ENCODE measurements at regions not wholly inside any gene's neighbourhood (a gene's known extent, or its start where the extent isn't known, plus 50 kb on each side); places are given as distances from the start of the nearest gene placed in this dataset.

DNA sequence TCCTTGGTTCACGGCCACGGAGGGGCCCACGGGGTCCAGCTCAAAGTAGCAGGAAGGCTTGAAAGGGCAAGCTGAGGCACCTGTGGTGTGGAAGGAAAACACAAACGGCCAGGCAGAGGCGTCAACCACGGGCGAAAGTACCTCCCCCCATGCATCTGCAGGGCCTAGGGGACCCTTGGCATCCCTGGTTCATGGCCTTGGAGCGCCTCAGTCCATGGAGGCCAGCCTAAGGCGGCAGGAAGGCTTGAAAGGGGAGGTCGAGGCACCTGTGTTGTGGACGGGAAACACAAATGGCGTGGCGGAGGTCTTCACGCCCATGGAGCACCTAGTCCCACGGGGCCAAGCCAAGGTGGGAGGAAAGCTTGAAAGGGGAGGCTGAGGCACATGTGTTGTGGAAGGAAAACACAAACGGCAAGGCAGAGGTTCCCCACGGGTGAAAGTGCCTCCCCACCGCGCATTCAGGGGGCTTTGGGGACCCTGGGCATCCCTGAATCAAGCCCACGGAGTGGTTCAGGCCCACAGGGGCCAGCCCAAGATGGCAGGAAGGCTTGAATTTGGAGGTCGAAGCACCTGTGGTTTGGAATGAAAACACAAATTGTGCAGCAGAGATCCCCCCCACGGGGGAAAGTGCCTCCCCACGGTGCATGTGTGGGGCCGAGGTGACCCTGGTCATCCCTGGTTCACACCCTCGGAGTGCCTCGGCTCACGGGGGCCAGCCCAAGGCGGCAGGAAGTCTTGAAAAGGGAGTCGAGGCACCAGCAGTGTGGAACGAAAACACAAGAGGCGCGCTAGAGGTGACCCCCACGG, 380.8 kb downstream of the ALG10 start:
- H2BK15ac ChIP-seq (ENCODE audit: low read depth, low read length): no peak overlapping the region
- H4K8ac ChIP-seq (replicated peaks; ENCODE audit: insufficient read length, low read depth, low read length): no peak overlapping the region
- Mint-ChIP-seq H3K27me3 (ENCODE audit: low read depth) (no peaks in the 10 kb centered on the region; the same call in none of the 2 replicates), H3K9me3 (peaks cover 92 to 98% of the 10 kb centered on the region in 2 experiments), H3K4me3 (no peak overlapping the region), H3K27ac (no peak overlapping the region), H3K36me3 (ENCODE audit: insufficient read depth in 1 of 3, low read depth in 3 of 3) (peaks cover 3 to 18% (median 9%) of the 10 kb centered on the region in 3 experiments; a peak in 5 of 7 replicates), H3K4me1 (no peaks in the 10 kb centered on the region)
- no peak overlapping the region for H2AFZ ChIP-seq (ENCODE audit: low read length)
- DNase-seq: peak; percentile 6
- H3K23ac ChIP-seq (ENCODE audit: insufficient read length, low read depth, low read length): no peak overlapping the region
- H2AK5ac ChIP-seq (ENCODE audit: insufficient read length, low read length): no peak overlapping the region
- no peaks in the 10 kb centered on the region for H3K4me1 ChIP-seq (ENCODE audit: insufficient read depth, low read length)
- H4K5ac ChIP-seq (ENCODE audit: insufficient read length, low read depth, low read length): no peak overlapping the region
- no peak overlapping the region for H4K91ac ChIP-seq (ENCODE audit: insufficient read length, low read depth, low read length)
- no peak overlapping the region for H3K4me2 ChIP-seq (ENCODE audit: insufficient read depth, insufficient read length, low read length)
- H3K9me3 ChIP-seq (ENCODE audit: control insufficient read depth, low read depth, low read length): peaks cover 100% of the 10 kb centered on the region
- H3K79me2 ChIP-seq (ENCODE audit: insufficient read depth, low read length): no peaks in the 10 kb centered on the region
- H3K79me1 ChIP-seq (ENCODE audit: insufficient read depth, low read depth, low read length, poor library complexity, severe bottlenecking): no peaks in the 10 kb centered on the region
- H3K27ac ChIP-seq (ENCODE audit: insufficient read length, low read depth, low read length): no peak overlapping the region
- H3K56ac ChIP-seq (ENCODE audit: insufficient read length, low read depth, low read length): no peak overlapping the region
- no peak overlapping the region for H3K14ac ChIP-seq (ENCODE audit: insufficient read depth, low read length)
- no peak overlapping the region for H3K18ac ChIP-seq (ENCODE audit: insufficient read length, low read depth, low read length)
- H3T11ph ChIP-seq (ENCODE audit: low read length): no peak overlapping the region
- no peak overlapping the region for H2BK120ac ChIP-seq (ENCODE audit: low read depth, low read length, poor library complexity, severe bottlenecking)
- no peaks in the 10 kb centered on the region for H3K27me3 ChIP-seq (ENCODE audit: insufficient read depth, low read length)
- no CpG with 5 or more reads among the region's 33 CpGs for WGBS (ENCODE audit: extremely low coverage, insufficient read length, low lambda C conversion rate)
- no peak overlapping the region for H3K9ac ChIP-seq (ENCODE audit: extremely low read depth, insufficient read length, low read length)
- H3K4ac ChIP-seq (ENCODE audit: low read depth, low read length): no peak overlapping the region
- no peaks in the 10 kb centered on the region for H4K20me1 ChIP-seq (ENCODE audit: control insufficient read depth, insufficient read depth, insufficient read length)
- H2BK20ac ChIP-seq (ENCODE audit: low read depth, low read length, poor library complexity, severe bottlenecking): no peak overlapping the region
- TF ChIP-seq CTCF (conservative IDR thresholded peaks at IDR 0.05): no peak
- no peaks in the 10 kb centered on the region for H3K23me2 ChIP-seq (ENCODE audit: insufficient read length, low read depth, low read length, poor library complexity, severe bottlenecking)
- H2BK5ac ChIP-seq (ENCODE audit: insufficient read length, low read length): no peak overlapping the region
- H2BK12ac ChIP-seq (ENCODE audit: insufficient read length, low read depth, low read length): no peak overlapping the region

Data from H9 (cell line).